Kidney tubule cell (primary cell): ENCODE measurements at regions not wholly inside any gene's neighbourhood (a gene's known extent, or its start where the extent isn't known, plus 50 kb on each side); places are given as distances from the start of the nearest gene placed in this dataset.
"Not testable (repeated sequence)": the region's sequence is repeated elsewhere in the genome, so short reads cannot be mapped to it uniquely, and the experiment has no call there.

Experiments
- DNase-seq: peaks from one replicate; pipeline ENCODE4 v3.0.0-alpha.2; 2018; ENCODE audit warnings: low spot score

DNA sequence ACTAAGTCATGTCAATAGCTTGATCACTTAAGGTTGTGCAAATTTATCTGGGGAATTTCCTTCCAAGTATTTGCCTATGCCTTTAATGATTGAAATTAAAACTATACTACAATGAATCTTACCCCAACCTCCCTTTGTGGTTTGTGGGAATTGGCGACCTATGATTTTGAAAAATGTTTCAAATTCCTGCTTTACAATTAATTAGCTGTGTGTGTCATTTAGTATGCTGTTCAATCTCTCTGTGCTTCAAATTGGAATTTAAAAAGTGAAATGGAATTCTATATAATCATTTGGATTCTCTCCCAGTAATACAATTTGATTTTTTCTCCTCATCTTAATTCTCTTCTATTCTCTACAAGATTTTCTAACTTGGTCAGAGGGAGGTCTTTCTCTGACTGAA, 2319.5 kb downstream of the ARAP2 start:
- DNase-seq, result peak; percentile 14

DNA sequence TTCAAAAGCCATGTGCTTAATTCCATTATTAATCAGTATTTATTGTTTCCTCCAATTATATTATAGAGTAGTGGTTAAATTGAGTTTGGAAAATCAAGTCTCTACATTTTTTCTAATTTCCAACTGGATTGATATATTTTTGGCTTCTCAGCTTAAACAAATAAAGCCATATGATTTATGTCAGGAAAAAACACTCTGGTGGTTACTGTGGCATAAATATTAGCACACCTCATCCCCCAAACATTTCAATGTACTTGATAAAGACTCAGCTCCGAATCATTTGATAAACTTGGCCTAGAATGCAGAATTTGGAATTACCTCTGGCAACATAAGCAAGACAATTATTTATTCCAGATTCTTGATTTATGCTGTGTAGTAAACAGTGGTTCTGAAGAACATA, 2313.8 kb downstream of the ARAP2 start:
- DNase-seq, result no peak

DNA sequence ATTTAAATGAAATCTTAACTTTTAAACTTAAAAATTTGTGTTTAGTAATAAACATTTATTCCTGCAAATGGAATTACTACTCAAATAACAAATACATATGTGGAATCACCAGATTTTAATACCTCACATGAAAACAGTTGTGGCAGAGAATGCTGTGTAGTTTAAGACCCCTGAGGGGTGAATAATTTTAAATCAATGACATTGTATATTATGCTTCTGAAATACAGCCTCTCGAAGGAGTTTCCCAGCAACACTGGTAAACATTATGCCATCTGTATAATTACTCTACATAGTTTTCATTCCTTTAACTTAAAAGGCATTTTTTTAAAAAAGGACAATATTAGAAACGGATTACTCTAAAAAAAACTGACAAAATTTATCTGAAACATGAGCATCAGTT, 2313.3 kb downstream of the ARAP2 start:
- DNase-seq, result no peak

DNA sequence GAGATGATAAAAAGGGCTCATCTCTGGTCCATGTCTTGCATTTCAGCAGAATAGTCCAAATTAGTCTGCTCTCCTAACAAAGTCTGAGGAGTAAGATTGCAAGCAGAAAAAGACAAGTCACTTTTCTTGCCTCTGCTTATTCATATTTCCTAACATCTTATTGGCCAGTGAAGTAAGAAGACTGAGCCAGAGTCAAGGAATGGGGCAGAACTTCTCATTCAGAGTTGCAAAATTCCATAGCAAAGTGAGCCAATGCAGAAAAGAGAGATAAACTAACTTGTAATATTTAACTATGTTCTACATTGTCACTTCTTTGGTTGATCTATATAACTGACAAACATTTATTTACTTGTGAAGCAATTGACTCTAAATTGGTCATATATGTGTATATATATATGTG, 2304.0 kb downstream of the ARAP2 start:
- no peak for DNase-seq

DNA sequence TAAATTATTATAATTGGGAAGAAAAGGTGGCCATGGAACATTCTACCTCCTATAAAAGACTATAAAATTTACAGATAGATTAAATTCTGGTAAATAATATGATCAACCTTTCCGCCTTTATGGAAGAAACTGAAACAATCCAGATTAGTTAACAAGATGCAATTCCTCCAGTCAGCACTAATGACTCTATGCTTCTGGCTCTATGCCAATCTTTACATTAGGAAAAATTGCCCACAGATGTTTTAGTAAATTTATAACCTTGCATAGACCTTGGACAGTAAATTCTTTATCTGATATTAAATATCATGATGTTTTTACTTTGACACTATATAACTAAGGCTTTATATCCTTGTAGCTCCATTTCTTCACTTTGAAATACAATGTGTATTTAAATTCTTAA, 2302.5 kb downstream of the ARAP2 start:
- DNase-seq, result no peak

DNA sequence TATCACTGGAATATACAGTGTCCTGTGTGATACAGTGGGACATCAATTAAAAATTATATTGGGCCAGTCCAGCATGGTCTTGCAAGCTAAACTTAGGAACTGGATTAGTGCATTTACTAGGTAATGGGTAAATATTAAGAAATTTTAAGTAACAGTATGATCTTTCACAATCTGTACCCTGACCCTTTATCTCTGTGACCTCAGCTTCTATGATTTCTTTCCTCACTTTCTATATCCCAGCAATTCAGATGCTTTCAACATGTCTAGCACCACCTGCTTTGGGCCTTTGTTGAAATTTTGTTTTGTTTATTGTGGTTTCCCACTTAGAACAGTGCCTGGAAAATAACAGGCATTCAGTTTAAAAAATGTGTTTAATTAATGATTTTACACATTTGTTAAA, 2295.4 kb downstream of the ARAP2 start:
- DNase-seq, result no peak

DNA sequence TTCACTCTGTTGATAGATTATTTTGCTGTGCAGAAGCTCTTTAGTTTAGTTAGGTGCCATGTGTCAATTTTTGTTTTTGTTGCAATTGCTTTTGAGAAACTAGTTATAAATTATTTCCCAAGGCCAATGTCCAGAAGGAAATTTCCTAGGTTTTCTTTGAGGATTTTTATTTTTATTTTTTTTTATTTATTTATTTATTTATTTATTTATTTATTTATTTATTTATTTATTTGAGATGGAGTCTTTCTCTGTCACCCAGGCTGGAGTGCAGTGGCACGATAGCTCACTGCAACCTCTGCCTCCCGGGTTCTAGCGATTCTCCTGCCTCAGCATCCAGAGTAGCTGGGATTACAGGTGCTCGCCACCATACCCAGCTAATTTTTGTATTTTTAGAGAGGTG, 2290.5 kb downstream of the ARAP2 start:
- DNase-seq, result not testable (repeated sequence)

DNA sequence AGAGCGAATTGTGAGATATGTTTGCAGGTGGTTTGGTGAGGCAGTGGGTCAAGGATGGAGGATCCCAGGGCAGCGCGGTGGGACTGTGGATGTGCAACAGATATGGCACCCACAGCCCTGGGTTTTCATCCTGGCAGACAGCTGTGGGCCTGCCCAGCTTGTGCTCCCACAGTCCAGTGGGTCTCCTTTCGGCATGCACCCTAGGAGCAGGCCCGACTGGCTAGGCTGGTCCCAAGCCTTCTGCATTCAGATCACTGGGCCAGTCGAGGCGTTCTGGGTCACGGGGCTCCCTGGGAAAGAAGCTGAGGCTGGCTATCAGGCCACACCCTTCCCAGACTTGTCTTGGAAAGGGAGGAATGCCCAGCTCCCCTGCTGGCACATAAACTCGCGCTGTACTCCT, 2289.6 kb downstream of the ARAP2 start:
- no peak for DNase-seq

DNA sequence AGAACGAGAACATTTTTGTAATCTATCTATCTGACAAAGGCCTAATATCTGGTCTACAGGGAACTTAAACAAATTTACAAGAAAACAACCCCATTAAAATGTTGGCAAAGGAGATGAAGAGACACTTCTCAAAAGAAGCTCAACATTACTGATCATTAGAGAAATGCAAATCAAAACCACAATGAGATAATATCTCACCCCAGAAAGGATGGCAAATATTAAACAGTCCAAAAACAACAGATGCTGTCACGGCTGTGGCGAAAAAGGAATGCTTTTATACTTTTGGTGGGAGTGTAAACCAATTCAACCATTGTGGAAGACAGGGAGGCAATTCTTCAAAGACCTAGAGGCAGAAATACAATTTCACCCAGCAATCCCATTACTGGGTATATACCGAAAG, 2284.8 kb downstream of the ARAP2 start:
- no peak for DNase-seq

DNA sequence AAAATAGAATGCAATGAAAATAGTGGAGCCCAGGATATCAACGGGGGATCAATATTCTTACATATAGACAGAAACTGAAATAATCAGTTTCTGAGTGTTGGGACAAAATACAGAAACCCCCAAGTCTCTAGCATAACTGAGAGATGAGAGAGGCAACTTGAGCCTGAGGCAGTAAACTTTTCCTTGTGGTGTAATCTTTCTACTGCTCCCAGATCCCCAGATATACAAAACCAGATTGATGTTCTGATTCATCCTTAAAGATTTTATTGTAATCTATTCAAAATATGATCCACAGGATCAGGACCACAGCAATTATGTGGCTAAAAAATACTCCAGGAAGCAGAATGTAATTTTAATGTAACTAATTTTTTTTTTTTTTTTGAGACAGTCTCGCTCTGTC, 2282.6 kb downstream of the ARAP2 start:
- no peak for DNase-seq

DNA sequence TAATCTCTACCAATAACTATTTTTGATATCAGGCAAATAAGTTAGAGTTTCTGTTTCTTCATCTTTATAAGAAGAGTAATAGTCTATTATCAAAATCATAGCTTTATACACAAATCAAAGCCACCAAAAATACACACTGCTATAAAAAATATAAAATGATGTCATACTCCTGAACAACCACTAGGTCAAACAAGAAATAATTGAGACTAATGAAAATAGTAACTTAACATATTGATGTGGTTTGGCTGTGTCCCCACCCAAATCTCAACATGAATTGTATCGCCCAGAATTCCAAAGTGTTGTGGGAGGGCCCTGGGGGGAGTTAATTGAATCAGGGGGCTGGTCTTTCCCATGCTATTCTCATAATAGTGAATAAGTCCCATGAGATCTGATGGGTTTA, 2277.5 kb downstream of the ARAP2 start:
- DNase-seq, result no peak

DNA sequence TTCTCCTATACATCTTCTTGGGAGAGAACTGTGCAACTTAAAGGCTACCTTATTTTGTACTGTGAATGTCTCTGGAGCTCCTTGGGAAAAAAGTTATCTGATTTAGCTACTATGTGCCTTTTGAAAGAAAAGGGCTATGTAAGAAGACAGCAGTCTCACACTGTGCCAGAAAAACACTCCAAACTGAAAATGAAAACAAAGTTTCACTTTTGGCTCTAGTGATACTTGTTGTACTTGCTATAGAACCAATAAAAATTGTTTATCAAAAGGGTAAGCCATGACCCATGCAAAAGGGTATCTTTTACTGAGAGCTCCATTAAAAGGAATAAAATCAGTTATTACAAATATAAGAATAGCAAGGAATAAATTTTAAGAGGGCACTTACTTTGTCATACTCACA, 2270.0 kb downstream of the ARAP2 start:
- no peak for DNase-seq

DNA sequence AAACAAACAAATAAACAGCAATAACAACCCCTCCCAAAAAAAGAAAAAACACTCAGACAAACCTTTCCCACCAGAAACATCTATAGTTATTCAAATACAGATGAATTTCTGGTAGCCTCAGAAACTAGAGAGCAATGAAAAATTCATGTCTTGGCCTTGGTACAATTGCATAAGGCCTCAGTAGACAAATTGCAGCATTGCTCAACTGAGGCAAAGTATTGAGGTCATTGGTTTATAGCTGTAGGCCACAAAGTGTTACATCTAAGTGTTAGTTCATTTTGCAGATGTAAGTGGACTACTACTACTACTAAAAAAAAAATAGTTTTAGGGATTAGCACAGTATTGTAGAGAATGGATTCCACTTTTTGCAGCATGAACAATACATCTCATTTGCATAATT, 2268.3 kb downstream of the ARAP2 start:
- DNase-seq, result no peak

DNA sequence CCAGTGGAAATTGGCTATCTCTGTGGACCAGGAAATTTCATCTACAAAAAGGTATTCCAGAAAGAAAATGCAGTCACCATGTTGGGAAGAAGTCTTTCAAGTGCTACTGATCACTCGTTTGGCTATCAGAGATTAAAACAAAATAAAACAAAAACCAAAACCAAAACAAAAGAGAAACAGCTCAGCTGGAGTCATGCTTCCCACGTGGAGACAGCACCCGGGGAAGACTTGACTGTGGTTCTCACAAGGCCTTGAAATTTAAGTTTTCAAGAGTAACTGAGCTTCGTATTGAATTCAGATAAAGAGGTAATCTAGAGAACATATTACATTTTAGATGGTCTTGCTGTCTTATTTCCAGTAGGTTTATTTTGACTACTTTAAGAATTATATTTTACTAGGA, 2264.5 kb downstream of the ARAP2 start:
- DNase-seq, result not testable (repeated sequence)

DNA sequence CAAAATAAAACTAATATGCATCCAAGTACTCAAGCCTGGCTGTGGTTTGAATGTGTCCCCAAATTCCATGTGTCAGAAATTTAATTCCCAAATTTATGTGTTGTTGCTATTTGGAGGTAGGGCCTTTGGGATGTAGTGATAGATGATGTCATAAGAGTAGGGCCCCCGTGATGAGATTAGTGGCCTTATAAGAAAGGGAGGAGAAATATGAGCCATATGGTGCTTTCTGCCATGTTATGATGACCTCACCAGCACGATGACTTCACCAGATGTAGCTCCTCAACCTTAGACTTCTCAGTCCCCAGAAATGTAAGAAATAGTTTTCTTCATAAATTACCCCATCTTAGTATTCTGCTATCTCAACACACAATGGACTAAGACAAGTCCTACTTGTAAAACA, 2264.0 kb downstream of the ARAP2 start:
- no peak for DNase-seq

DNA sequence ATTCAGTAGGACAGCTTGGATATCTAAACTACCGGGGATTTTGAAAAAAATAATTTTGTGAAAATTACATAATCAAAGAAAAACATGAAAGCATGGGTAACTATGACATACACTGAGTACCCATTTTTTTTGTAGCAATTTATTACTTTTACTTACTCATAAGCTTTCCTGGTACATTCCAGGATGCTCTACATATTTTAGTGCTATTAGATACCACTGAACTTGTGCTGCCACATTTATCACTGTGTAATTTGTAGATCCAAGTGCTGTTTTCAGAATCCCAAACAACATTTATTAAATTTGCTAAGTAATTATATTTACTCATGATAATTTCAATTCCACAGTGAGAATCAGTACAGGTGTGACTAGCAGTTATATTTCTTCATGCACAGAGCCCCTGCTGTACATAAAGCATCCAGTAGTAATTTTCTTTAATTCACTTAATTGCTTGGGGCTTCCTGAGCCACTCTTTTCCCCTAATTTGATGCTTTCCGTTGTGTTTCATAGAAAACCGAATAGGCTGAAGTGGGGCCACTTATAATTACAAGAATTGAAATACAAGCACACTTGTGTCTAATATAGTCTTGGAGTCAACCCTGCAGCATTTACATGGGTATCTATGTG, 2254.4 kb downstream of the ARAP2 start:
- no peak for DNase-seq

DNA sequence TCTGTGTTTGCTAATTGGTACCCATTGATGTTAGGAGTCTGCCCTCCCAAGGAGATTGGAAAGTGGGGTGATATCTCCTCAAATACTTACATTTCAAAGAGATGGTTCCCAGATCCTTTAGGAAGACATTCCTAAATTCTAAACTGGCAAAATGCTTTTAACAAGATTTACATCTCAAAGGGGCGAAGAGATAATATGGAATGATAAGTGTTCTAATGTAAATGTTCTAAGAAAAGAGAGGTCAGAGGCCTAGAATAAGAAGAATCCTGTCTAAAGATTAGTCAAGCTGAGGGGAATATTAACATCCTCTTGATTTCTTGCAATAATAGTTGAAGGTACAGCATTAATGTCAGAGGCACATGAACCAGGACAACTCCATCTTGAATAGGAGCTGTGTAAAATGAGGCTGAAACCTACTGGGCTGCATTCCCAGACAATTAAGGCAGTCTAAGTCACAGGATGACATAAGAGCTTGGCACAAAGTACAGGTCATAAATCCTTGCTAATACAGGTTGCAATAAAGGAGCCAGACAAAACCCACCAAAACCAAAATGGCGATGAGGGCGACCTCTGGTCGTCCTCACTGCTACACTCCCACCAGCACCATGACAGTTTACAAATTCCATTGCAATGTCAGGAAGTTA, 2248.1 kb downstream of the ARAP2 start:
- DNase-seq, result no peak

DNA sequence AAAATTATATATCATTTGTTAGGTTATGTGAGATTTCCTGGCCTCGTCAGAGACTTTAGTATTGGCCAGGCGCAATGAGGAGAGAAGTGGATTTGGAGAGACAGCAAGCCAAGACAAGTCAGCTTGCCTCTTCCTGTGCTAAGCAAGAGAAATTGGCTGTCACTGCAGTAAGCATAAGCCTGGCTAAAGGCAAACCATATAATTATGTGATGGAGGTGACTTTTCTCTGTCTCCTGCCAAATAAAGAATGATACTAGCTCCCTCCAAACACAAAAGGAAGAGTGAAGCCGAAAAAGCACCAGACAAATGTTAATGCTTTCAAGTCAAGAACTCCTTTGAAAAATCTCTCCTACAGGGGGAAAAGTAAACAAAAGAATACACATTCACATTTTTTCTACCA, 2246.0 kb downstream of the ARAP2 start:
- DNase-seq, result no peak

DNA sequence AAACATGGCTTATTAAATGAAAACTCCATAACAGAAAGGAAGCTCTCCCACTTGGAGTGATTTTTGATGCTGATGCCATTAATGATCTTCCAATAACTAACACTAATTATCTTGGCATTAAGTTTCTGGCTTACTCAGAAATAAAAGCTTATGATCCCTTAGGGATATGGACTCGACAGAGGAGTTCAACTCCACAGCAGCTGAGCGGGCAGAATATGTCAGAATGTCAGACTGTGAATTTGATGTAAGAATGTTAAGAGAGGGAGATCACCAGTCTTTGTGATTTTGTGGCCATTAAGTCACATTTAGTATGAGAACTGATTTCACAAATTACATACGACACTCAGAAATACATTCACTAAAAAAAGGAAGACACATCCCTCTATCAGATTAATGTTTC, 2244.0 kb downstream of the ARAP2 start:
- DNase-seq, result no peak

DNA sequence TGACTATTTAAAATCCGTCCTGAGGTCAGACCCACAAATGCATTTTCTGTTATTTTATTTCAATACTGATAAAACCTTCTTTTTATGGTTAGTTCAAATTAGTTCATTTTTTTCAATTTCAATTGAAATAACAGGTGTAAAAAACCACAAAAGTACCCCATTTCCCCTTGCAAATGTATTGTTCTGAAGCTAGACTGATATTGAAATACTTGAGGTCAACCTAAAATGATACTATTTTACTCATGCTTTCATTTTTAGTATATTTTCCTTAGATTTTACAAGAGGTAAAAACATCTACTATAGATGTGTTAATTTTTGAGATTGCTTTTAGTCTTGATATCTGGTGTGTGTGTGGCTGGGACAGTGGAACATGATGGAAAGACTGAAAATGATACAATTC, 2237.8 kb downstream of the ARAP2 start:
- DNase-seq, result not testable (repeated sequence)

DNA sequence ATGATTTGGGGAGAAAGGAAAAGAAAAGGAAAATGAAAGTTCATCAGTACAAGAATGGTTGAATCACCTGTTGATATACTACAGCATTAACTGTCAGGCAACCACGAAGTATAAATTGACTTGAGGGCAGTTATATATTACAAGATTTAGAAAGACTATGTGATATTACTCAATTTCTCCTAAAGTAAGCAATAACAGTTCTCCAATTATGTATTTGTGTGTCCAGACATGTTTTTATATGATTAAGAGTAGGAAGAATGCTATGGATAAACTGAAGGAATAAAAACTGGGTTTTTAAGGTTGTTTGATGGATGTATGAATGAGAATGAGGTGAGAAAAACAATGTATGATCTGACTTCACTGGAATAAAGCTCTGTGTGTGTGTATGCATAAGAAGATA, 2234.4 kb downstream of the ARAP2 start:
- DNase-seq, result no peak

DNA sequence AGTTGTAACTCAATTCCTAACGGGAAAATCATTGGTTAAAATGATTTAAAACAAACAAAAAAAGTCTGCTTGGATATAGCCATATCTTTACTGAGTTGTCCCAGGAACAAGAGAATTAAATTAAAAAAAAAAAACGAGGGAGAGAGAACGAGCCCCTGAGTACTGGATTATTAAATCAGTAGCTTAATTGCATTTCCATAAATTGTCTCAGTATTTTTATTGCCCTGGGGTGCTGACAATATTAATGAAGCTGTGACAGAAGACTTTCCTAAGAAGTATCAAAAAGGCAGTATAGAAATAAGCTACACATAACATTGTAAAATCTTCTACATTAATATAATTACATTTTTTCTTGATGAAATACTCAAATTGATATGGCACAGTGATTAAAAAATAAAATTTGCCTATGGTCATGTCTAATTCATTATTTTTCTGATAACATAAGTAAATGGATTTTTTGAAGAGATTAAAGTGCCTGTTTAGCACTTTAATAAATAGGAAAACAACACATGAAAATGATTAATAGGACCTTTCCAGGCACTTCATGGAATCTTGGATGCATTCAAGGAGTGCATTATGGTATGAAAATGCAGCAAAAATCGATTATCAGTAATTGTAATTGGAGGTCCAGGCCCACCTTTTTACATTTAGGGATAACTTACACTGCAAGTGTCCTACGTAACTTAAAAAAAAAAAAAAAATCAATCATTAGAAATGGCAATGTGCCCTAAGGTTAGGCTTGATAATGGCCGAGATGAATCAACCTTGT, 2233.4 kb downstream of the ARAP2 start:
- DNase-seq, result no peak

DNA sequence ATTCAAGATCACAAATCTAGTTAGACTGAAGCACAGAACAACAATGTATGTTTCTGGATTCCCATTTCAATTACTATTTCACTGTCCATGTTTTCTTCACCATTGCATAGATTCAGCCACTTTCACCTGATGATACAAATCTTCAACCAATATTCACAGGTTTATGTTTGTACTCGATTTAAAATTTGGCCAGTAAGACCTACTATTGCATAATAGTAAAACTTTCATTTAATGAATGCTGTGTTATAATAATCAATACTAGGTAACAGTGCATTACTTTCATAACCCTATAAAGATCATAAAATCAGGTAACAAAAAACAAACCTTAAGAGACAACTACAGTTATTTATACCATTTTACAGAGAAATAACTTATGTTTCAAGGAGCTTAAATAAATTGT, 2209.1 kb downstream of the ARAP2 start:
- no peak for DNase-seq

DNA sequence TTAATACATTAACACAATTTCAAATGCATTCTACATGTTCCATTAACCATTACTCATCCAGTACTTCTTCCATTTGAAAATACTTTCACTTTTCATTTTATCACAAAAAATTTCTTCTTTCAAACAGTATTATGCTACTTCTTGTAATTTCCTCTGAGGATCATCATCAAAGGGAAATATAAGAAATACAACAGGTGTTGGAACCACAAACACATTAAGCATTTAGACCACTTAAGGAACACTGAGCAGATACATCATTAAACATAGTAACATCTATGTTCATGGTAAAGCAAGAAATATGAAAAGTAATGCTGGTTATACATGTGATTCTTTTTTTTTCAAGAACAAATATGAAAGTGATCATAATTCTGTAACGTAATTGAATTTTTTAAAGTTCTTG, 2207.0 kb downstream of the ARAP2 start:
- DNase-seq, result no peak
